ENCODE measurements at regions not wholly inside any gene's neighbourhood (a gene's known extent, or its start where the extent isn't known, plus 50 kb on each side); places are given as distances from the start of the nearest gene placed in this dataset.

- TF ChIP-seq, protein P1, sequence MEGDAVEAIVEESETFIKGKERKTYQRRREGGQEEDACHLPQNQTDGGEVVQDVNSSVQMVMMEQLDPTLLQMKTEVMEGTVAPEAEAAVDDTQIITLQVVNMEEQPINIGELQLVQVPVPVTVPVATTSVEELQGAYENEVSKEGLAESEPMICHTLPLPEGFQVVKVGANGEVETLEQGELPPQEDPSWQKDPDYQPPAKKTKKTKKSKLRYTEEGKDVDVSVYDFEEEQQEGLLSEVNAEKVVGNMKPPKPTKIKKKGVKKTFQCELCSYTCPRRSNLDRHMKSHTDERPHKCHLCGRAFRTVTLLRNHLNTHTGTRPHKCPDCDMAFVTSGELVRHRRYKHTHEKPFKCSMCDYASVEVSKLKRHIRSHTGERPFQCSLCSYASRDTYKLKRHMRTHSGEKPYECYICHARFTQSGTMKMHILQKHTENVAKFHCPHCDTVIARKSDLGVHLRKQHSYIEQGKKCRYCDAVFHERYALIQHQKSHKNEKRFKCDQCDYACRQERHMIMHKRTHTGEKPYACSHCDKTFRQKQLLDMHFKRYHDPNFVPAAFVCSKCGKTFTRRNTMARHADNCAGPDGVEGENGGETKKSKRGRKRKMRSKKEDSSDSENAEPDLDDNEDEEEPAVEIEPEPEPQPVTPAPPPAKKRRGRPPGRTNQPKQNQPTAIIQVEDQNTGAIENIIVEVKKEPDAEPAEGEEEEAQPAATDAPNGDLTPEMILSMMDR (IDR thresholded peaks at IDR 0.05; ENCODE audit: low read length): no peak
- TF ChIP-seq EZH2phosphoT487 (IDR thresholded peaks at IDR 0.05; ENCODE audit: low read length): no peak
- no peak for TF ChIP-seq EZH2 (optimal IDR thresholded peaks at IDR 0.05; ENCODE audit: low read depth, low read length)
These were observed 591.8 kb upstream of the ADAMTS16 start for GRCh38 chr5:4548341-4548740.

Data from MM.1S (cell line).